ENCODE measurements at regions not wholly inside any gene's neighbourhood (a gene's known extent, or its start where the extent isn't known, plus 50 kb on each side); places are given as distances from the start of the nearest gene placed in this dataset.

DNA sequence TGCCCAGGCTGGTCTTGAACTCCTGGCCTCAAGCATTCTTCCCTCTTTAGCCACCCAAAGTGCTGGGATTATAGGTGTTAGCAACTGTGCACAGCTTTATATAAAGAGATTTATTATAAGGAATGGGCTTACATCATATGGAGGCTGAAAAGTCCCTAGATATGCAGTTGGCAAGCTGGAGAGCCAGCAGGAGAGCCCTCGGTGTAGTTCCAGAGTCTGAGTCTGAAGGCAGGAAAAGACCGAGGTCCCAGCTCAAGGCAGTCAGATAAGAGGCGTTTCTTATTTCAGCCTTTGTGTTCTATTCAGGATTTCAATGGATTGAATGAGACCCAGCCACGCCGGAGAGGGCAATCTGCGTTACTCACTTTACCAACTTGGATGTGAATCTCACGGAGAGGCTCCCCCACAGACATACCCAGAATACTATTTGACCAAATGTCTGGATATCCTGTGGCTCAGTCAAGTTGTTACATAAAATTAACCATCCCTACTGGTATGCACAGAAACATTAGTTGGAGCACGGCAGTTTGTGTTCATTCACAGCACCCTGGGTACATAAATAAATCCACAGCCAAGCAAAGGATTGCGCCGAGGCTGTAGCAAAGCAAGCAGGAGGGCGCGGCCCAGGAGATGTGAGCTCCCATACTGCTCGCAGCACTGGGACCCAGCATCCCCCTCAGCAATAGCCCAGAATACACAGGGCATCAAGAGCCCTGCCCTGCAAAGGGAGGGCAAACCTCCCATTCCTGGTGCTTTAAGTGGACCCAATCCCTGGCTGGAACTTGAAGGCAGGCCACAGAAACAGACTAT lies 158.4 kb upstream of the ZNF32 start:
- H3K9ac ChIP-seq (ENCODE audit: low read depth, low read length) = no peak overlapping the region
- H3K4me1 ChIP-seq (ENCODE audit: insufficient read depth, low read length) = peaks cover 41% of the 10 kb centered on the region
- H3K79me2 ChIP-seq (ENCODE audit: insufficient read depth, low read length) = no peaks in the 10 kb centered on the region
- no peaks in the 10 kb centered on the region for H3K27me3 ChIP-seq (ENCODE audit: insufficient read depth, low read length, poor library complexity)
- no peaks in the 10 kb centered on the region for H4K20me1 ChIP-seq (ENCODE audit: insufficient read depth, low read length)
- H3K9me3 ChIP-seq (ENCODE audit: insufficient read depth, low read length, severe bottlenecking) = no peaks in the 10 kb centered on the region
- peak overlapping the region; percentile 73 for H3K27ac ChIP-seq (ENCODE audit: low read length)
- TF ChIP-seq EZH2 (IDR thresholded peaks at IDR 0.05; ENCODE audit: borderline replicate concordance, low read depth, low read length, severe bottlenecking) (no peak), CTCF (IDR thresholded peaks at IDR 0.05; ENCODE audit: borderline replicate concordance, extremely low read depth, low read length, poor library complexity, severe bottlenecking) (no peak)
- no peak for ATAC-seq (ENCODE audit: insufficient read depth, low read depth)
- H3K4me3 ChIP-seq (ENCODE audit: low read depth in 1 of 2, low read length in 2 of 2) = no peak overlapping the region
- DNase-seq = no peak
- H2AFZ ChIP-seq (ENCODE audit: low read depth, low read length) = 0 out of 2 replicates have a peak overlapping the region, but pooled peaks have one; percentile 8
- no peaks in the 10 kb centered on the region for H3K36me3 ChIP-seq (ENCODE audit: insufficient read depth, low read length)
- H3K4me2 ChIP-seq (ENCODE audit: insufficient read depth, low read length) = 0 out of 2 replicates have a peak overlapping the region, but pooled peaks have one; percentile 18

DNA sequence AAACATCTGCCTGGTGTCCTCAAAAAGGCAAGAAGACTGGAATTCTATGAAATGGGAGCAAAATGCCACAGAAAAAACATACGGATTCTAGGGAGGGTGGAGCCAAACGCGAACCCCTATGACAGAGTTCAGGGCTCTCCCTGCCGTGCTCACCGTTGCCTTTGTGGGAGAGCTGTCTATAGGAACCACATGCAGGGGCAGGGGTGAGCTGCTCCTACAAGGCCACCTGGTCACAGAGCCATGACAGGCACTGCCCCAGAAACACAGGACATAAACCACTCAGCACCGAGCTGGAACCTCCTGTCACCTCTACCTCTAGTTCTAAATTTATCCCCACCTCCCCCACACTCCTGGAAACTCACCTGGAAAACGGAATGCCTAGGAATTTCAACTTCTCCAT lies 155.1 kb upstream of the ZNF32 start:
- H3K27ac ChIP-seq (ENCODE audit: low read length) = no peak overlapping the region
- no peak for DNase-seq
- no peaks in the 10 kb centered on the region for H3K36me3 ChIP-seq (ENCODE audit: insufficient read depth, low read length)
- no peak overlapping the region for H3K9ac ChIP-seq (ENCODE audit: low read depth, low read length)
- TF ChIP-seq EZH2 (IDR thresholded peaks at IDR 0.05; ENCODE audit: borderline replicate concordance, low read depth, low read length, severe bottlenecking) (no peak), CTCF (IDR thresholded peaks at IDR 0.05; ENCODE audit: borderline replicate concordance, extremely low read depth, low read length, poor library complexity, severe bottlenecking) (no peak)
- H3K27me3 ChIP-seq (ENCODE audit: insufficient read depth, low read length, poor library complexity) = no peaks in the 10 kb centered on the region
- H3K4me2 ChIP-seq (ENCODE audit: insufficient read depth, low read length) = no peak overlapping the region
- no peak overlapping the region for H3K4me3 ChIP-seq (ENCODE audit: low read depth in 1 of 2, low read length in 2 of 2)
- H3K9me3 ChIP-seq (ENCODE audit: insufficient read depth, low read length, severe bottlenecking) = no peaks in the 10 kb centered on the region
- no peaks in the 10 kb centered on the region for H3K79me2 ChIP-seq (ENCODE audit: insufficient read depth, low read length)
- H4K20me1 ChIP-seq (ENCODE audit: insufficient read depth, low read length) = no peaks in the 10 kb centered on the region
- no peak overlapping the region for H2AFZ ChIP-seq (ENCODE audit: low read depth, low read length)
- H3K4me1 ChIP-seq (ENCODE audit: insufficient read depth, low read length) = peaks cover 21% of the 10 kb centered on the region
- no peak for ATAC-seq (ENCODE audit: insufficient read depth, low read depth)

- no peak overlapping the region for H2AFZ ChIP-seq (ENCODE audit: low read depth, low read length)
- no peak for TF ChIP-seq EZH2 (IDR thresholded peaks at IDR 0.05; ENCODE audit: borderline replicate concordance, low read depth, low read length, severe bottlenecking)
- H3K36me3 ChIP-seq (ENCODE audit: insufficient read depth, low read length) = no peaks in the 10 kb centered on the region
- no peaks in the 10 kb centered on the region for H3K9me3 ChIP-seq (ENCODE audit: insufficient read depth, low read length, severe bottlenecking)
- DNase-seq (no peak), ATAC-seq (ENCODE audit: insufficient read depth, low read depth) (no peak)
- no peak overlapping the region for H3K27ac ChIP-seq (ENCODE audit: low read length)
- H3K27me3 ChIP-seq (ENCODE audit: insufficient read depth, low read length, poor library complexity) = no peaks in the 10 kb centered on the region
- H3K9ac ChIP-seq (ENCODE audit: low read depth, low read length) = no peak overlapping the region
- no peak overlapping the region for H3K4me3 ChIP-seq (ENCODE audit: low read depth in 1 of 2, low read length in 2 of 2)
- H3K4me1 ChIP-seq (ENCODE audit: insufficient read depth, low read length) = peaks cover 14% of the 10 kb centered on the region
- H4K20me1 ChIP-seq (ENCODE audit: insufficient read depth, low read length) = no peaks in the 10 kb centered on the region
- H3K79me2 ChIP-seq (ENCODE audit: insufficient read depth, low read length) = no peaks in the 10 kb centered on the region
- no peak overlapping the region for H3K4me2 ChIP-seq (ENCODE audit: insufficient read depth, low read length)
Measured at GRCh38 chr10:43802988-43803696, 154.5 kb upstream of the ZNF32 start.

GRCh38 chr10:43801626-43802025 lies 152.9 kb upstream of the ZNF32 start:
- Histone ChIP-seq H3K4me2 (ENCODE audit: insufficient read depth, low read length) (no peak overlapping the region), H3K36me3 (ENCODE audit: insufficient read depth, low read length) (no peaks in the 10 kb centered on the region), H3K27me3 (ENCODE audit: insufficient read depth, low read length, poor library complexity) (no peaks in the 10 kb centered on the region), H3K27ac (ENCODE audit: low read length) (no peak overlapping the region), H3K9me3 (ENCODE audit: insufficient read depth, low read length, severe bottlenecking) (no peaks in the 10 kb centered on the region), H3K79me2 (ENCODE audit: insufficient read depth, low read length) (no peaks in the 10 kb centered on the region), H3K9ac (ENCODE audit: low read depth, low read length) (no peak overlapping the region), H2AFZ (ENCODE audit: low read depth, low read length) (no peak overlapping the region), H3K4me1 (ENCODE audit: insufficient read depth, low read length) (no peaks in the 10 kb centered on the region), H4K20me1 (ENCODE audit: insufficient read depth, low read length) (no peaks in the 10 kb centered on the region), H3K4me3 (ENCODE audit: low read depth in 1 of 2, low read length in 2 of 2) (no peak overlapping the region)
- TF ChIP-seq CTCF (IDR thresholded peaks at IDR 0.05; ENCODE audit: borderline replicate concordance, extremely low read depth, low read length, poor library complexity, severe bottlenecking) (no peak), EZH2 (IDR thresholded peaks at IDR 0.05; ENCODE audit: borderline replicate concordance, low read depth, low read length, severe bottlenecking) (no peak)
- DNase-seq = no peak
- no peak for ATAC-seq (ENCODE audit: insufficient read depth, low read depth)
